Stimulated activated naive CD4-positive, alpha-beta T cell treated with Interleukin-2 at 50 U/mL for 16 hours (primary cell): ENCODE measurements at regions not wholly inside any gene's neighbourhood (a gene's known extent, or its start where the extent isn't known, plus 50 kb on each side); places are given as distances from the start of the nearest gene placed in this dataset.
"Not testable (repeated sequence)": the region's sequence is repeated elsewhere in the genome, so short reads cannot be mapped to it uniquely, and the experiment has no call there.

Experiments used
- DNase-seq: peaks from one replicate; lab custom pipeline; 2025; lab: John Stamatoyannopoulos, UW

DNA sequence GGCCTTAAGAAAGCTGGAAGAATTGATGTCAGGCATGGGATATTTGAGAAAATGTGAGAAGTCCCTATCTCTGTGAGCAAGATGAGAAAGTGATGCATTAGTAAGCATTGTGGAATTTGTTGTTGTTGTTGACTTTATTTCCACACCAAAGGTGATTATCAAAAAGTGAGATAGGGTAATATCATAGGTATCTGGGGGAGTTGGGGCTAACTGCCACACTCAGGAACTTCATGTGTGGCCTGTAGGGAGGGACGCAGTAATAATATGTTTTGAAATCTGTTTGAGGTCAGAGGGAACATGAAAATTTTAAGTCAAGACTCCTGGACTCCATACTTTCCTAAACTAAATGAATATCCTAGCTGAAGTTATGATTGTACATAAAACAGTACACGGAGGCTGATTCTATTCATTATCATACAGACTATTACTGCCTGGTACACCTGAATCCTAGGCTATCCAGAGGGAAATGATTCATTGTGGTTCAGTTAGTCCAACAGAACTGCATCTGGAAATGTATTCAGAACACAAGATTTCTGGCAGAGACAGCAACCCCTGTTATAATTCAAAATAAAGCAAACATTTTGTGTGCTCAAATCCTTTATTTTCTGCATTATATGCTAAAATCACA, 304.8 kb downstream of the CPS1 start:
- DNase-seq, result no peak

DNA sequence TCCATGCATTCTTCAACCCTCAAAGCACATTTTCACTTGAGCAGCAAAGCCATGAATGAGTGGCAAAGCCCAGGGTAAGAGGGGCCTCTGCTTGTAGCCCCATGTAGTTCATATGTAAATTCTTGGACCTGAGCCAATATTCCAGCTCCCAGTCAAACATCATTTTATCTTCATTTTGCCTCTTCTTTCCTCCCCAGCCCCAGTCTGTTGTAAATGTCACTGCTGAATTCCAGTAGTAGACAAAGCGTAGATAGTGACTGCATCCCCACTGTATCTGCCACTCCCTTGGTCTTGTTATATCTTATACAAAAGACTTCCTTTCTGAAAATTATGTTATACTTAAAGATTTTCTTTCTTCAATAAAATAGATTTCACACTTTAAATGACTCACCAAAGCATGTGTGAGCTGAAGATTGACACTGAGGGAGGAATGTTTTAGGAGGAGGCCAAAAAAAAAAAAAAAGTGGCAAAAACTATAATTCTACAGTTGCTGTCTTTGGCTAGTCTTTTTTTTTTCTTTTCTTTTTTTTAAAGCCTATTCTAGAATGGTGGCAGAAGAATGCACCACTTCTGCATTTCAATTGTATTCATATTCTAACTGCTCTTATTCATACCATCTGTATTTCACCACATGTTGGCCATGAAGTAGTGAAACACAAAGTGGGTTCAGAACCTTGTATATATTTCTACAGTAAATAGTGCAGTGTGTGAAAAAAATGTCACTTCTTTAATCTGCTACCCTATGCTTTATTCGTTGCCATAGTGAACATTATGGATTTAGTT, 306.1 kb downstream of the CPS1 start:
- no peak for DNase-seq

- no peak for DNase-seq
These were observed 306.9 kb downstream of the CPS1 start for GRCh38 chr2:210863283-210863682.

- DNase-seq, result not testable (repeated sequence)
These were observed 315.2 kb downstream of the CPS1 start for GRCh38 chr2:210871566-210871965.

GRCh38 chr2:210873631-210874030, 317.2 kb downstream of the CPS1 start:
- DNase-seq, result no peak

- no peak for DNase-seq
These were observed 327.8 kb downstream of the CPS1 start for GRCh38 chr2:210884227-210884626.

DNA sequence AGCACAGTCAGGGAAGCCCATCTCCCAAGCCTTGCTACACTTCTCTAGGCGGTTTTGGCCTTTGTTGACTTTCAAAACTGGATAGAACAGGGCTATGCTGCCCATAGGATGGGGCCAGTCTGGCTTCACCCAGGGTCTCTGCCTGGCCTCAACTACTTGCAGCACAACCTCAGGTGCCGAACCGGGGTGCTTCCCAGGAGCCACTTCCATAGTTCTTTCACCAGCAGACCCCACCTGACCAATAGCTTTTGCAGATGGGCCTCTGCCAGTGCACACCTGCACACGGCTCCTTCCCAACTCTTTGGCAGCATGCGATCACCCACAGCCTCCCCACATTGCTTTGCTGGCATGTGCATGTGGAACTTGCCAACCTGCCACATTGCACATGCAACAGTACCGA, 331.6 kb downstream of the CPS1 start:
- no peak for DNase-seq

DNA sequence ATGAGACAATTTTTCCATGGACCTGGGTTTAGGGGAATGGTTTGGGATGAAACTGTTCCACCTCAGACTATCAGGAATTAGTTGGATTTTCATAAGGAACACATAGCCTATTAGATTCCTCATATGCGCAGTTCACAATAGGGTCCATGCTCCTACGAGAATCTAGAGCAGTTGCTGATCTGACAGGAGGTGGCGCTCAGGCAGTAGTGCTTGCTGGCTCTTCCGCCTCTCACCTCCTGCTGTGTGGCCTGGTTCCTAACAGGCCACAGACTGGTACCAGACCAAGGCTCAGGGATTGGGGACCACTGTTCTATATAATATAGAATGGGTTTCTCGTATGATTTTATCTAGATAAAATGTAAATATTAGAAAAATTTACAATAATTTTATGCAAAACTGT, 338.7 kb downstream of the CPS1 start:
- DNase-seq, result no peak

DNA sequence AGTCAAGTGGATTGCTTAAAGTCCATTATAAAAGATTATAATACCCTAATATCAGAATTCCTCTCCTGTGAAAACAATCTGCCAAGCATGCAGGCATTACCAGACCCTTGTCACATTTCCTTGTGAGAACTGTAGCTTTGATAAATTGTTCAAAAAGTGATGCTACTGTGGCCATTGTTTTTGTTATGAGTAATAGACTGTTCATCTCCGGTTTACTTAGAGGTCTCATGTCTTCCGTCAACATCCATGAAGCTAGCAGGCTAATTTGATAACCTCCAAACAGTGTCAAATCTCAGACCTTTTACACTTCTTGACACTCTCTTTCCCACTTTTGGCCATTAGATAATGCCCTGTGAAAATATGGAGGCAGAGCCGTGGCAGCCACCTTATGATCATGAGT, 342.7 kb downstream of the CPS1 start:
- DNase-seq, result no peak

DNA sequence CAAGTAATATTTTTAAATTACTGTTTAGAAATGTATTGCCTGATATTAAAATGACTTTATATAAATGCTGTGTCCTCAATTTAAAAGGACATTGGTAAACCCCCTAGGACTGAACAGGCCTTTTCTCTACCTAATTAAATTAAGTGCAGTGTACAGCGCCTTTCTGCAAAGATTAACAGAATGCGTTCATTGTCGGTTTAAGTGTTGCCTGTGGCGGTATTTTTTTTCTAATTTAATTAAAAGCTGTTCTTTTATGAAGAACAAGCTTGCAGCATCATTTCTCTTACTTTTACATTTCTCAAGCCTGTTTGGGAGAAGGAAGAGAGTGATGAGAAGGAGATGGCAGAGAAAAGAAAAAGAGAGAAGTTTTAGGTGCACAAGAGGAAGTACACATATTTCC, 344.9 kb downstream of the CPS1 start:
- no peak for DNase-seq

DNA sequence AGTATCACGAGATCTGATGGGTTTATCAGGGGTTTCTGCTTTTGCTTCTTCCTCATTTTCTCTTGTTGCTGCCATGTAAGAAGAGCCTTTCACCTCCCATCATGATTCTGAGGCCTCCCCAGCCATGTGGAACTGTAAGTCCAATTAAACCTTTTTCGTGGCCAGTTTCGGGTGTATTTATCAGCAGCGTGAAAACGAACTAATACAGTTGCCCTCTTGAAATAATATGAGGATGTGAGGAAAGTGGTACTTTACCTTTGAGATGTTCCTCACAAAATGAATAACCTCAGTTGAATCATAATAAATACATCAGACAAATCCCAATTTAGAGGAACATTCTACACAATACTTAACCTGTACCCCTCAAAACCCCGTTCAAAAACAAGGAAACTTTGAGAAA, 356.4 kb downstream of the CPS1 start:
- DNase-seq, result no peak

- DNase-seq, result no peak
These were observed 357.1 kb downstream of the CPS1 start for GRCh38 chr2:210913461-210913860.

DNA sequence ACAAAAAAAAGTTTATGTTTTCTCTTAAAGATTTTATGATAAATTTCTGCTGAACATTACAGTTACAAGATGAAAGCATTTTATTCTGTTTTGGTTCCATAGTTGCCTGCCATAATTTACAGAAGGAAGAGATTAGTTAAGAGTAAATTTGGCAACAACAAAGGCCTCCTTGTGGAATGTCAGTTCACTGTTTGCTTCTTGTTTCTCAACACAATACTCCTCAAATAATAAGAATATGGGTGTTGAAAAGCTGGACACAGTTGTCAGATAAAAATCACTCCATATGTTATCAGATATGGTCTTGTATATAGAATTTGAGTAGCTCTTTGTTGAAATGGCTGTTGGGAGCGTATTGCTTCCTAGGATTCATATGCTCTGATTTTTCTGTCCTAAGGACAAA, 359.5 kb downstream of the CPS1 start:
- no peak for DNase-seq

DNA sequence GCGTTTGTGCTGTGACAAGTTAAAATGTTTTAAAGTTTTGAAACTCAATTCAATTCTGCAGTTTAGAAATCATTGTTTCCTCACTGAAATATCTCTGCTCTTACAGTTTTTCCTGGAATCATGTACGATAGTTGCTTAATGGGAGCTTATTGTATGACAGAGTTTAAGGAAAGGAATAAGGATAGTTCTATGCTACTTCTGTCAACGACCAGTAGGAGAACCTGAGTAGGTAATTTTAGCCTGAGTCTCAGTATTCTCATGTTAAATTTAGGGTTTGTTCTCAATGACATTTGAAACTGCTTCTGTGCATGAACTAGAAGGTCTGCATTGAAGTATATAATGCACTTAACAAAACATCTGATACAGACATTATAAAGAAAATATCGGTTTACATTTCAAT, 361.1 kb downstream of the CPS1 start:
- no peak for DNase-seq

GRCh38 chr2:210919128-210919527, 362.7 kb downstream of the CPS1 start:
- DNase-seq, result no peak

- no peak for DNase-seq
These were observed 366.0 kb downstream of the CPS1 start for GRCh38 chr2:210922419-210922818.

- DNase-seq, result no peak
These were observed 372.3 kb downstream of the CPS1 start for GRCh38 chr2:210928714-210929113.

DNA sequence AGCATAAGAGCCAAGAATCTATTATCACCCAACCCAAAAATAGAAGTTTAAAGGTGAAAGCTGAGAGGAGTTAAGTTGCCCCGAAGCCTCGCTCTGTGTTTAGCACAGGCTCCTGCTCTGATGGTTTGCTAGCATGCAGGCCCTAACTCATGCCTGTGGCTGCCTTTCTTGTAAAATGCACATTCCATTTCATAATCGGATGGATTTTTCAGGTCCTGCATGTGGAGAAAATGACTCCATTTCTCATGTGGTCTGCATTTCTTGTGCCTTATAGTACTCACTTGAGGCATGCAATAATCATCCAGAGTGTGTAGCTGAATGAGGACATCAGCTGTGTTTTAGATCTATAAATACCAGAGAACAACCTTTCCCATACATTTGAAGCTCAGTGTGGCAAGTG, 381.8 kb downstream of the CPS1 start:
- DNase-seq, result no peak

GRCh38 chr2:210946395-210946794, 390.0 kb downstream of the CPS1 start:
- no peak for DNase-seq

- not testable (repeated sequence) for DNase-seq
These were observed 394.1 kb downstream of the CPS1 start for GRCh38 chr2:210950434-210951060.

- DNase-seq, result no peak
These were observed 398.0 kb downstream of the CPS1 start for GRCh38 chr2:210954386-210954907.

DNA sequence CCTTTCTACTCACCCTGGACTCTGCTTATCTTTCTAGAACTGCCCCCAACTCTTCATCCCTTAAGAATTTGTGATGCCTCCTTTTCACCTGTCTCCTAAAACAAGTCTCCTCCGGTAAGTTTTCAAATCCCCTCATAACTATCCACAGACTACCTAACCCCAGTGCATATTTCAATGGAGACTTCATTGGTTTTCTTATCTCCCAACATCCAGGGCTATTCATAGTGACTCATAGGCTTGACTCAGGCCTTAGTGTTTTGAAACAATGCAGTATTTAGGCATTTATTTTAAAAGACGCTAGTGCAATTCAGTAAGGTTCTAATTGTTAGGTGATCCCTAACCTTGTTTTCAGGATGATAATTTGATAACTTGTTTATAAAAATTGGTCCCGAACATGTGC, 399.2 kb downstream of the CPS1 start:
- DNase-seq, result no peak

DNA sequence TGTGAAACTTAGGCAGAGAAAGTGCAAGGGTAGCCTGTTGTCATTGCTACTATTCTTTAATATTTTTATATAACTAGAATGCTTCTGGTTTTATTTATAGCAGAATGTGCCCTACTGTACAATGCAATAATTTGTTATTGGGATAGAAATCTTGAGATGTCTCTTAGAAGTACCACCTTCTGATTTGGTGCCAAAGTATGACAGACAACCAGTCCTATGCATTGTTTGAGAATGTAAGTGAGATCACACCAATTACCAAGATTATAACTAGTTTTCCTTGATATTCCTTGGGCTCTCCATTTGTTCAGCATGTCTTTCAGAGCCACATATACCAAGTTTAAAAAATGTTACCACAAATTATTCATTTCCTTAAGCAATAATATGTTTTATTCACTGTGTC, 399.7 kb downstream of the CPS1 start:
- DNase-seq, result no peak
